ENCODE measurements at regions not wholly inside any gene's neighbourhood (a gene's known extent, or its start where the extent isn't known, plus 50 kb on each side); places are given as distances from the start of the nearest gene placed in this dataset.

- intact Hi-C loops (cut with micrococcal nuclease): no loop called here
- no peak overlapping the region for H3K27ac ChIP-seq (replicated peaks)
These were observed 797.3 kb downstream of the PLA2G4A start for GRCh38 chr1:187626056-187626455.

GRCh38 chr1:187627516-187627915, 798.8 kb downstream of the PLA2G4A start:
- Histone ChIP-seq H3K4me3 (no peak overlapping the region), H3K4me1 (no peaks in the 10 kb centered on the region), H3K27me3 (ENCODE audit: low read depth) (no peaks in the 10 kb centered on the region), H3K9me3 (replicated peaks) (peaks cover 29% of the 10 kb centered on the region), H3K36me3 (no peaks in the 10 kb centered on the region), H3K27ac (replicated peaks) (no peak overlapping the region)
- TF ChIP-seq CTCF (IDR thresholded peaks at IDR 0.05; ENCODE audit: borderline replicate concordance): no peak
- no peak for DNase-seq
- intact Hi-C loops (cut with micrococcal nuclease): no loop called here

More at GRCh38 chr1:187626056-187626455, 797.3 kb downstream of the PLA2G4A start:
- TF ChIP-seq CTCF (IDR thresholded peaks at IDR 0.05; ENCODE audit: borderline replicate concordance): no peak
- peaks cover 16% of the 10 kb centered on the region for H3K9me3 ChIP-seq (replicated peaks)
- no peaks in the 10 kb centered on the region for H3K4me1 ChIP-seq
- no peaks in the 10 kb centered on the region for H3K36me3 ChIP-seq
- no peak for DNase-seq
- H3K27me3 ChIP-seq (ENCODE audit: low read depth): no peaks in the 10 kb centered on the region
- no peak overlapping the region for H3K4me3 ChIP-seq

- H3K9me3 ChIP-seq (replicated peaks): peaks cover 33% of the 10 kb centered on the region
- H3K4me1 ChIP-seq: no peaks in the 10 kb centered on the region
- H3K36me3 ChIP-seq: no peaks in the 10 kb centered on the region
- H3K27ac ChIP-seq (replicated peaks): no peak overlapping the region
- TF ChIP-seq CTCF (IDR thresholded peaks at IDR 0.05; ENCODE audit: borderline replicate concordance): no peak
- DNase-seq: no peak
- H3K4me3 ChIP-seq: no peak overlapping the region
- intact Hi-C loops (cut with micrococcal nuclease): no loop called here
- H3K27me3 ChIP-seq (ENCODE audit: low read depth): no peaks in the 10 kb centered on the region
These were observed 800.3 kb downstream of the PLA2G4A start for GRCh38 chr1:187629075-187629474.

GRCh38 chr1:187630653-187631380, 802.1 kb downstream of the PLA2G4A start:
- no peaks in the 10 kb centered on the region for H3K4me1 ChIP-seq
- H3K4me3 ChIP-seq: no peak overlapping the region
- TF ChIP-seq CTCF (IDR thresholded peaks at IDR 0.05; ENCODE audit: borderline replicate concordance): no peak
- peaks cover 44% of the 10 kb centered on the region for H3K9me3 ChIP-seq (replicated peaks)
- no peaks in the 10 kb centered on the region for H3K36me3 ChIP-seq
- no peak for DNase-seq
- no peaks in the 10 kb centered on the region for H3K27me3 ChIP-seq (ENCODE audit: low read depth)
- intact Hi-C loops (cut with micrococcal nuclease): no loop called here
- H3K27ac ChIP-seq (replicated peaks): no peak overlapping the region

- Histone ChIP-seq H3K9me3 (replicated peaks) (peaks cover 46% of the 10 kb centered on the region), H3K4me1 (no peaks in the 10 kb centered on the region), H3K27me3 (ENCODE audit: low read depth) (no peaks in the 10 kb centered on the region), H3K36me3 (no peaks in the 10 kb centered on the region), H3K27ac (replicated peaks) (no peak overlapping the region), H3K4me3 (no peak overlapping the region)
- TF ChIP-seq CTCF (IDR thresholded peaks at IDR 0.05; ENCODE audit: borderline replicate concordance): no peak
- intact Hi-C loops (cut with micrococcal nuclease): no loop called here
- DNase-seq: no peak
These were observed 802.6 kb downstream of the PLA2G4A start for GRCh38 chr1:187631381-187631675.
